ENCODE measurements at regions not wholly inside any gene's neighbourhood (a gene's known extent, or its start where the extent isn't known, plus 50 kb on each side); places are given as distances from the start of the nearest gene placed in this dataset.
A peak's percentile ranks its signal among the peaks of the same experiment; 100 is the strongest.

DNA sequence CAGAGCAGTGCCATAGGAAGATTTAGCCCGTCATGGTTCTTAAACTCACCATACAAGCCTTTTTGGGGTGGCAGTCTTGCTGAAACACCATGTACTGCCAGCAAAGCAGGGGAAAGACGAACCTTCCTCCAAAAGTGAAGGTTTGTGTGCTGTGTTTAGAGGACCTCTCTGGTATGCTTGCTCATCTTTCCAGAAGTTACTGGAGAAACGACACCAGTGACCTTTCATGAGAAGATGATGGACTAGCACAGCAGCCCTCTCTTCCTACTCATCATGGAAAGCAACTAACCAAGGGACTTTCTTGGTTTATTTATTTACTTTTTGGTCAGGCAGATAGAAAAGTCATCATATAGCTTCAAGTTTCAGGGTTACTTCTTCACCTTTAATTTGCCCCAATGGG, 247.4 kb downstream of the PTEN start:
- H3K4me1 Mint-ChIP-seq: peaks cover 20% of the 10 kb centered on the region
- H3K36me3 Mint-ChIP-seq: peaks cover 2% of the 10 kb centered on the region
- POLR2A ChIA-PET: no interaction called here
- peaks cover 2% of the 10 kb centered on the region for H3K9me3 Mint-ChIP-seq
- DNase-seq (no peak), ATAC-seq (ENCODE audit: low read depth) (no peak)
- H3K4me3 Mint-ChIP-seq: no peak overlapping the region
- peaks cover 2% of the 10 kb centered on the region for H3K27me3 Mint-ChIP-seq
- no peak overlapping the region for H3K27ac Mint-ChIP-seq

DNA sequence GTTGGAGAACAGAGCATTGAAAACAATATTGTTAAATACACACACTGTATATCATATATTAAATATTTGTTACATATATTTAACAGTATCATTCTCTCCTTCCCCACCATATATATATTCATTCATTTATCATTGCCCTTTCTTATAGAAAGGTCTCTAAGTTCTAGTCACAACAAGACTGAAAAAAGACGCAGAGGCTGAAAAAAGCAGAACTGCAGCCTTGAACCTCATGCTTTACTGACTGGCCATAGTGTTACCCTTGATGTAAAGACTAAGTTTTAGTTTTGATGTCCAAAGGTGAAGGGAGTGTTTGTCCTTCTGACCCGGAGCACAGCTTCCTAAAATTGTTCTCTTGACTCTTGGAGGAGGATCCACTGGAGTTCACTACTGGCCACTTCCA, 247.9 kb downstream of the PTEN start:
- Mint-ChIP-seq H3K4me3 (no peak overlapping the region), H3K9me3 (peaks cover 2% of the 10 kb centered on the region), H3K27ac (no peak overlapping the region), H3K36me3 (peaks cover 2% of the 10 kb centered on the region), H3K27me3 (peaks cover 2% of the 10 kb centered on the region), H3K4me1 (peaks cover 20% of the 10 kb centered on the region)
- POLR2A ChIA-PET: no interaction called here
- DNase-seq (no peak), ATAC-seq (ENCODE audit: low read depth) (no peak)

DNA sequence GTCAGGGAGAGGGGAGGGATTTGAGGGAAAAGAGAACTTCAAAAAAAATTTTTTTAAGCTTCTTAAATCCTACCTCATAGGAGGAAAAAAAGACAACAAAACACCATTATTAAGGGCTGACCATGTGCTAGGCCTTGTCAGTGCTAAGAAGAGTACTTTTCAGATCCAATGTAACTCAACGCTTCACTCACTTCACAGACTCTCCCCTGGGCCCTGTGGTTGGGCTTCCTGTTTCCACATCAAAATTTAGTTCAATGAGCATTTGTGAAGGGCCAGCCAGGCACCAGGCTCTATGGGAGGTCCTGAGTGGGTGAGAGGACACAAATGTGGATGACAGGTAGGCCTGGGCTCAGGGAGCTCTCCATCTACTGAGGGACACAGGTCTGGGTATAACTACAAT, 249.8 kb downstream of the PTEN start:
- no peaks in the 10 kb centered on the region for H3K9me3 Mint-ChIP-seq
- H3K4me3 Mint-ChIP-seq: no peak overlapping the region
- DNase-seq: no peak
- H3K4me1 Mint-ChIP-seq: peaks cover 14% of the 10 kb centered on the region
- ATAC-seq (ENCODE audit: low read depth): no peak
- H3K27ac Mint-ChIP-seq: no peak overlapping the region
- no peaks in the 10 kb centered on the region for H3K36me3 Mint-ChIP-seq
- POLR2A ChIA-PET: interaction anchor here (2.5 kb wide), 1 partner anchor 251 kb away, joined by 12 read pairs; the partner anchor contains the start of gene KLLN
- no peaks in the 10 kb centered on the region for H3K27me3 Mint-ChIP-seq

DNA sequence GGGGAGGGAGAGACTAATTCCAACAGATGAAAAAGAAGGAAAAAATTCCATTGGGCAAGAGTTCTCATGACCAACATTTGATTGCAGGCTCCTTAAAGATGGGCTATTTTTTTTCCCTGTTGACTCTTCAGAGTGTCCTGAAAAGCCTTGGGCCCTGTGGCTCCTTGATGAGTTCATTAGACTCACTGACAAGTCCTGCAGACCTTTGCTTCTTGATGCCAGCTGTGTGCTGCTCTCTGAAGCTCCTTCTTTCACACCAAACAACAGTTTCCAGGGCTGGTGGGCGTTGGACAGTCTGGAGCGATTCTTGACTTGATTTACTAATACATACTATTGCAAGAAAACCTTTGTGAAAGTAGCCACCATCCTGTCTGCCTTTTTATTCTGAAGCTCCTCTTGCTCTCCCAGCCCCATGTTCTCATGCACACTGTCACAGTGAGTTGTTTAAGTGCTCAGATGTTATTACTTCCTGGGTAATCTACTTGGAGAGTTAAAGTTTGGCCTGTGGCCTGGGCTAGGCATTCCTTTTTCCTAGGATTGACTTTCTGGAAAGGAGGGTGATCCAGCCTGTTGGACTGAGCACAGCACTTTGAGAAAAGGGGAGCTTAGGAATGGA, 250.3 kb downstream of the PTEN start:
- H3K9me3 Mint-ChIP-seq: no peaks in the 10 kb centered on the region
- no peak overlapping the region for H3K27ac Mint-ChIP-seq
- H3K4me3 Mint-ChIP-seq: no peak overlapping the region
- DNase-seq (no peak), ATAC-seq (ENCODE audit: low read depth) (no peak)
- H3K36me3 Mint-ChIP-seq: no peaks in the 10 kb centered on the region
- POLR2A ChIA-PET: interaction anchor here (1.2 to 2.5 kb wide), 2 partner anchors 250 to 251 kb away, joined by 3 to 12 read pairs; partner anchors contain the start of gene KLLN
- no peaks in the 10 kb centered on the region for H3K27me3 Mint-ChIP-seq
- H3K4me1 Mint-ChIP-seq: peaks cover 11% of the 10 kb centered on the region

DNA sequence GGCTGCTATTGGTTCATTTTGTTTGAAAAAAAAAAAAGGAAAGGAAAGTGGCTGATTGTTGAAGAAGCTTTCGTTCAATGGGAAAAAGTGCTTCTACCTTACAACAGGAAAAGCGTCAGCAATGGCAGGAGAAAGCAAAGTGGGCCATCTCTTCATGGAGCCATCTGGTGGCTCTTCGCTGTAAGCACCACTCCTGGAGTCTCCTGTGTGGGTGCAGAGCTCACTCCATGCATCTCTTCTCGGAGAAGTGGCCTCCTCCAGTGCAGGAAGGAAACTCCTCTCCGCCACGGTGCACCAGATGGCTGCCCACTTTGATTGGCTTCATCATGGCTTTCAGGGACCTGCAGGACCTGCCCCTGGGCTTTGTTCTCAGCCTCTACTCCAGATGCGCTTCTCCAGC, 250.9 kb downstream of the PTEN start:
- Mint-ChIP-seq H3K4me3 (no peak overlapping the region), H3K27me3 (no peaks in the 10 kb centered on the region), H3K27ac (no peak overlapping the region), H3K9me3 (no peaks in the 10 kb centered on the region), H3K36me3 (no peaks in the 10 kb centered on the region), H3K4me1 (peaks cover 11% of the 10 kb centered on the region)
- DNase-seq (no peak), ATAC-seq (ENCODE audit: low read depth) (no peak)
- POLR2A ChIA-PET: interaction anchor here (1.2 to 2.5 kb wide), 2 partner anchors 250 to 252 kb away, joined by 3 to 12 read pairs; partner anchors contain the start of gene KLLN

DNA sequence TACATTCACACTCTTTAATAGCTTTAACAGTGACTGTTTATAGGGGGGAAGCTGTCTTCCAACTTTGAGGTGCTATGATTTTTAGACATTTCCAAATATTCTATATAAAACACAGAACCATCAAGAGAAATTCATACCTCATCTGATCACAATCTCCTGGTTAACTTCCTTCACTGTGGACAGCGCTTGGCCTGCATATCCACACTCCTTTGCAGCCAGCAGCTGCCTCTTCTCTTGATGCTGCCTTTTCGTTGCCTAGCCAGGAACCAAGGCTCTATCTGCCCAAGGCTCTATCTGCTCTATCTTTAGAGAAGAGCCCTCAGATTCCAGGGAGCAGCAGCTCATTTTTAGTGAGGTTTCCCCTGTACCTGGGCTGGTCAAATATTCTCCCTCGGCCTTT, 252.0 kb downstream of the PTEN start:
- Mint-ChIP-seq H3K27ac (no peak overlapping the region), H3K4me3 (no peak overlapping the region), H3K36me3 (no peaks in the 10 kb centered on the region), H3K4me1 (peaks cover 16% of the 10 kb centered on the region), H3K9me3 (no peaks in the 10 kb centered on the region), H3K27me3 (no peaks in the 10 kb centered on the region)
- ATAC-seq (ENCODE audit: low read depth) (no peak), DNase-seq (no peak)
- POLR2A ChIA-PET: interaction anchor here (0.7 kb wide), 1 partner anchor 22 kb away, joined by 3 read pairs; no protein-coding TSS in a partner anchor

DNA sequence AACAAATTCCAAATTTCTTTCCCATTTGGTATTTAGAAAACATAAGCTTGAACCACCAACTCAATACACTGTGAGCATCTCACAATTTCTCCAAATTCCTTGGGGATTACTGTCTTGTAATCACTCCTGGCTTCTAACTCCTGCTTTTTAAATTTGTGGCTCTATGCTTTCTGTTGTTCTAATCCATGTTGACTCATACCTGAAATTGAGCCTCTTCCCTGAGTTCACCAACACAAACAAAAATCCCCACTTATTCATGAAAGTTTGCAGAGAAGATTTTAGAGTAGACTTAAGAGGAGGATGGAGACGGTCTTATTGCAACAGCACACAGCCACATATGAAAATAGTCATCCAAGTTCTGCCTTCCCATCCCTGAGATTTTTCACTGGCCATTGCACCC, 252.5 kb downstream of the PTEN start:
- ATAC-seq (ENCODE audit: low read depth) (no peak), DNase-seq (no peak)
- POLR2A ChIA-PET: interaction anchor here (0.7 kb wide), 1 partner anchor 23 kb away, joined by 3 read pairs; no protein-coding TSS in a partner anchor
- Mint-ChIP-seq H3K36me3 (no peaks in the 10 kb centered on the region), H3K27me3 (peaks cover 3% of the 10 kb centered on the region), H3K27ac (no peak overlapping the region), H3K4me1 (peaks cover 18% of the 10 kb centered on the region), H3K4me3 (no peak overlapping the region), H3K9me3 (no peaks in the 10 kb centered on the region)

DNA sequence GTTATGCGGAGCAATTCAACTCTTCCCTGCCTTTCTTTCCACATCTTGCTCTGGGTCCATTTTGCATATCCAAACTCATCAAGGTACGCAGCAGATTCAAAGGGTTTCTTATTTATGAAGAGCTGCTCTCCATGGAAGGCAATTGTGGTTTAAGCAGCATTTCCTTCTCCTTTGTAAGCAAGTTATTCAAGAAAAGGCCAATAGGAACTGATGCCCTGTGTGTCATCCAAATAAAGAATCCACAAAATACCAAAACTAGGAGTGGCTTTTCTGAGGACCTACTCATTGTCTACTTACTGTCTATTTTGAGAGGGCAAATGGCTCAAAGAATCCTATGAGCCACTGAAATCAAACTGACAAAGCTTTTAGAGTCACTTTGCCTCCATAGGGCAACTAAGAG, 253.1 kb downstream of the PTEN start:
- ATAC-seq (ENCODE audit: low read depth) (no peak), DNase-seq (no peak)
- Mint-ChIP-seq H3K27ac (no peak overlapping the region), H3K36me3 (no peaks in the 10 kb centered on the region), H3K4me3 (no peak overlapping the region), H3K27me3 (peaks cover 4% of the 10 kb centered on the region), H3K4me1 (peaks cover 18% of the 10 kb centered on the region), H3K9me3 (no peaks in the 10 kb centered on the region)
- POLR2A ChIA-PET: interaction anchor here (2.1 to 2.4 kb wide), 2 partner anchors 25 to 254 kb away, joined by 6 to 10 read pairs; partner anchors contain the start of genes KLLN and PTEN

DNA sequence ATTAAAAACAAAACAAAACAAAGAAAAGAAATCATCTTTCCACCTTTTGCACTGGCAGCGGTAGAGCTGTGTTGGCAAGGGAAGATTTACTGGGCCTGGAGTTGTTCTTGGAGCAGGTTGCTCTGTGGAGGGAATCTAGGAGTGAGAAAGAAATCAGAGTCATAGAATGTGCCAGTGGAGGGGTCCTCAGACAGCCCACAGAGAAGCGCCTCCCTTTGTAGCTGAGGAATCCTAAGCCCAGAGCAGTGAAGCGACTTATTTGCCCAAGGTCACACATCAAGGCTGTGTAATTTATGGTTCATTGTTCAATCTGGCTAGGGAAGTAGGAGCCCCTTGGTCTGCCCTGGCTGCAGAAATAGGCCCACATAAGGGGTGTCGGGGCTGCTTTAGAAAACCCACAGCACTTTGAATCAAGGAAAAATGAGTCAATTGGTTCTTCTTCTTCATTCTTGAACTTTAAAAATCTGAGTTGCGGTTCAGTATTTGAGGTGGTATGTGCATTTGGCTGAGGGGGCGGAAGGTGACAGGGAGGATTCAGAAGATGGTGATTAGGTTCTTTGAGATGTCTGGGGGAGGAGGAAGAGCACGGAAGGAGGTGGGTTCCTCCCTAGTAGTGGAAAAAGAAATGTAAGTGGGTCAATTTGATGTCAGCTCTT, 253.7 kb downstream of the PTEN start:
- Mint-ChIP-seq H3K4me3 (no peak overlapping the region), H3K4me1 (peaks cover 18% of the 10 kb centered on the region), H3K36me3 (no peaks in the 10 kb centered on the region), H3K9me3 (no peaks in the 10 kb centered on the region), H3K27ac (no peak overlapping the region), H3K27me3 (peaks cover 4% of the 10 kb centered on the region)
- POLR2A ChIA-PET: interaction anchor here (1.0 to 2.4 kb wide), 3 partner anchors 25 to 269 kb away, joined by 3 to 10 read pairs (median 6); partner anchors contain the start of genes KLLN and PTEN
- no peak for DNase-seq
- ATAC-seq (ENCODE audit: low read depth): peak; percentile 66

DNA sequence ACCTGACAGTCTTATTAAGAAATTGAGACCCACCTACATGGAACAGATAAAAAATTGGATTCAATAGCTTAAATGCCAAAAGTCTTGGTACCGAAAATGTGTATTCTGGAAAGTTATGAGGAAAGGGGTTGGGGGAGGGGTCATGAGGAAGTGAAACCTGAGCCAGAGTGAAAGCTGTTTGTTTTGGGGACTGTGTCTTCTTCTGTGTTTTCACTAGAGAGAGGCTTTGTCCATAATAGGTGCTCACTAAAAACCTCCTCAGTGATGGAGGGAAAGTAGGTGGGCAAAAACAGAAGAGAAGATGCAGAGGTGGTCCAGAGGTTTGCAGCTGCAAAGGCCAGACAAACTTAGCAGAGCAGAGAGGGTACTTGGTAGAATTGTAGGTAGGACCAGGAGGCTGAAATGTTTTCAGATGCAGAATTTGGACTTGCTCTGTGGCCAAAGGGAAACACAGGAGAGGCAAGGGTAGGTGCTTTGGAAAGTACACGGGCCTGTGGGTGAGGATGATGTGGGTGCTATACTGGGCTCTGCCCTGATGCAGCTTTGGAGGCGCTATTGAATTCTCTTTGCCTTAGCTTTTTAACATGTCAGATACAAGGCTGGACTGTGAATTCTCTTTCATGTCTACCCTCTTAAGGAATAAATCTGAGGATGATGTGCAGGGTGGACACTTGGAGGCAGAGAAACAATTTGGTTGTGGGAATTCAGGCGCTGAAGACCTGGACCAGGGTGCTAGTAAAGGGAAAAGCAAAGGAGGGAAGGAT, 254.6 kb downstream of the PTEN start:
- Mint-ChIP-seq H3K27ac (no peak overlapping the region), H3K4me1 (peaks cover 18% of the 10 kb centered on the region), H3K27me3 (peaks cover 4% of the 10 kb centered on the region), H3K9me3 (no peaks in the 10 kb centered on the region), H3K36me3 (no peaks in the 10 kb centered on the region), H3K4me3 (no peak overlapping the region)
- POLR2A ChIA-PET: interaction anchor here (1.0 to 2.4 kb wide), 4 partner anchors 26 to 271 kb away, joined by 3 to 10 read pairs (median 4); partner anchors contain the start of genes KLLN and PTEN
- peak; percentile 39 for ATAC-seq (ENCODE audit: low read depth)
- no peak for DNase-seq

DNA sequence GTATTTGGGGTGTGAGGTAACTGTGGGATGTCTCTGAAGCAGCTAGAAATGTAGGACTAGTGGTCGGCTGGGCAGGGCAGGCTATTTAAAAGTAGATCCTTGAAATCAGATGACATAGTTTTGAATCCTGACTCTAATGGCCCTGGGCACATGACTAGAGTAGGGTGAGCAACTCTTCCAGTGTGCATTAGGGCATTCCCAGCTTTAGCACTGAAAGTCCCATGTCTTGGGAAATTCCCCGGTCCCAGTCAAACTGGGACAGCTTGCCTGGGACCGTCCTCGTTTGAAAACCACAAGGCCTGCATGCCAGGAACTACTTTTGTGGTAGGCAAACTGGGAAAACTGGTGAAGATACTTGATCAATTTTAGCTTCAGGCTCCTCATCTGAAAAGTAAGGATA, 255.3 kb downstream of the PTEN start:
- POLR2A ChIA-PET: interaction anchor here (1.4 to 2.4 kb wide), 2 partner anchors 256 to 270 kb away, joined by 3 to 10 read pairs; partner anchors contain the start of genes KLLN and PTEN
- Mint-ChIP-seq H3K9me3 (no peaks in the 10 kb centered on the region), H3K27me3 (peaks cover 4% of the 10 kb centered on the region), H3K4me3 (no peak overlapping the region), H3K36me3 (no peaks in the 10 kb centered on the region), H3K4me1 (peaks cover 15% of the 10 kb centered on the region), H3K27ac (no peak overlapping the region)
- no peak for ATAC-seq (ENCODE audit: low read depth)
- DNase-seq: no peak

DNA sequence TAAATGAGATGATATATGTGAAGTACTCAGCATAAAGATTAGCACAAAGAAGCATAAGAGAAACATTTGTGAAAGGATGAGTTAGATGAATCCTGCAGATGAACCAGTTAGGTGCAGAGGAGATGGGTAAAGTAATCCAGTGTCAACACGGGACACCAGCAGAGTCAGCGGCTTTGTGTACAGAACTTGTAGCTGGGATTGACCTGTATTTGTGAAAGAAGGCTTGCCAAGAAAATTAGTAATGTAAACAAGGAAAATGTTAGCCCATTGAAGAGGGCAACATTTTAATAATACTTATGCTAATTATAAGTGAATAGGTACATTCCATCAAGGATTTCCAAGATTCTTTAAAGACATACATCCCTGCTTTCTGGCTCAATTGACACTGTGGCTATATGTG, 255.7 kb downstream of the PTEN start:
- Mint-ChIP-seq H3K9me3 (no peaks in the 10 kb centered on the region), H3K4me1 (peaks cover 13% of the 10 kb centered on the region), H3K36me3 (no peaks in the 10 kb centered on the region), H3K4me3 (no peak overlapping the region), H3K27ac (no peak overlapping the region), H3K27me3 (peaks cover 4% of the 10 kb centered on the region)
- ATAC-seq (ENCODE audit: low read depth): no peak
- DNase-seq: no peak
- POLR2A ChIA-PET: no interaction called here

DNA sequence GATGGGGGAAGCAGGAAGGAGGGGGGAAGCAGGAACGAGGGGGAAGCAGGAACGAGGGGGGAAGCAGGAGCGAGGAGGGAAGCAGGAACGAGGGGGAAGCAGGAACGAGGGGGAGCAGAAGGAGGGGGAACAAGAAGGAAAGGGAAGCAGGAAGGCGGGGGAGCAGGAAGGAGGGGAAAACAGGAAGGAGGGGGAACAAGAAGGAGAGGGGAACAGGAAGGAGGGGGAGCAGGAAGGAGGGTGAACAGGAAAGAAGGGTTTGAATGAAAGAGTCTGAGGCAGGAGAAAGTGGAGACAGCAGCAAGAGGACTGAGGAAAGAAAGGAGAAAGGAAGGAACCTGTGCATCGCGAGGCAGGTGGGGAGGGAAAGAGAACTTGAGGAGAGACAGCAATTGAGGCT, 256.6 kb downstream of the PTEN start:
- H3K36me3 Mint-ChIP-seq: no peaks in the 10 kb centered on the region
- peaks cover 4% of the 10 kb centered on the region for H3K27me3 Mint-ChIP-seq
- no peaks in the 10 kb centered on the region for H3K9me3 Mint-ChIP-seq
- ATAC-seq (ENCODE audit: low read depth) (no peak), DNase-seq (no peak)
- H3K4me1 Mint-ChIP-seq: peaks cover 8% of the 10 kb centered on the region
- no peak overlapping the region for H3K4me3 Mint-ChIP-seq
- H3K27ac Mint-ChIP-seq: no peak overlapping the region
- POLR2A ChIA-PET: no interaction called here
